Astrocyte of the spinal cord (primary cell): ENCODE measurements at regions not wholly inside any gene's neighbourhood (a gene's known extent, or its start where the extent isn't known, plus 50 kb on each side); places are given as distances from the start of the nearest gene placed in this dataset.

ENCODE experiments used
- DNase-seq: peaks from one replicate; pipeline ENCODE4 v3.0.0; 2011; ENCODE audit warnings: low read depth, low spot score
- H3K4me3 ChIP-seq: 2 replicates; pipeline ENCODE4 v1.5.1; 2011; ENCODE audit warnings: low read depth, mild to moderate bottlenecking, low read length, moderate library complexity
- CTCF ChIP-seq: IDR thresholded peaks from 2 replicates; pipeline ENCODE4 v1.5.1; 2012; ENCODE audit warnings: low read depth, mild to moderate bottlenecking, low read length, inconsistent platforms
- in situ Hi-C: cut with HindIII; loops from 2 replicates; pipeline ENCODE4 v1.10.0; 2017; ENCODE audit warnings: low sequenced_read_pairs

GRCh38 chr14:80404413-80404812, 193.1 kb upstream of the DIO2 start:
- DNase-seq: no peak
- no peak for TF ChIP-seq CTCF
- no peak overlapping the region for H3K4me3 ChIP-seq
- in situ Hi-C loops: no loop called here

- DNase-seq: no peak
- no peak overlapping the region for H3K4me3 ChIP-seq
- in situ Hi-C loops: no loop called here
- no peak for TF ChIP-seq CTCF
Measured at GRCh38 chr14:80403036-80403435, 191.7 kb upstream of the DIO2 start.

- DNase-seq: no peak
- in situ Hi-C loops: no loop called here
Measured at GRCh38 chr14:80395031-80395430, 183.7 kb upstream of the DIO2 start.

GRCh38 chr14:80393766-80394165, 182.5 kb upstream of the DIO2 start:
- in situ Hi-C loops: no loop called here
- H3K4me3 ChIP-seq: no peak overlapping the region
- no peak for TF ChIP-seq CTCF
- no peak for DNase-seq

More at GRCh38 chr14:80395031-80395430, 183.7 kb upstream of the DIO2 start:
- no peak overlapping the region for H3K4me3 ChIP-seq
- TF ChIP-seq CTCF: no peak

GRCh38 chr14:80390906-80391305, 179.6 kb upstream of the DIO2 start:
- TF ChIP-seq CTCF: no peak
- H3K4me3 ChIP-seq: no peak overlapping the region
- peak; percentile 71 for DNase-seq
- in situ Hi-C loops: no loop called here

GRCh38 chr14:80388980-80389711, 177.8 kb upstream of the DIO2 start:
- DNase-seq: peak; percentile 93
- in situ Hi-C loops: no loop called here
- no peak for TF ChIP-seq CTCF

More at GRCh38 chr14:80388980-80389711, 177.8 kb upstream of the DIO2 start:
- H3K4me3 ChIP-seq: no peak overlapping the region
